H1 (cell line): ENCODE measurements at regions not wholly inside any gene's neighbourhood (a gene's known extent, or its start where the extent isn't known, plus 50 kb on each side); places are given as distances from the start of the nearest gene placed in this dataset.

Experiments
- CTCF ChIA-PET: fragments of 300-600 bp; sonication (Branson Sonifier 250); formaldehyde crosslinking; loops from one replicate; lab custom pipeline; 2021; ENCODE audit not compliant: partially characterized antibody; lab: Charles Lee
- POLR2A ChIA-PET: fragments of 300-600 bp; sonication (Branson Sonifier 250); formaldehyde crosslinking; loops from one replicate; lab custom pipeline; 2021; ENCODE audit warnings: inconsistent platforms; ENCODE audit not compliant: partially characterized antibody; lab: Charles Lee
- DNase-seq, 2 experiments: peaks; one replicate each; pipeline versions ENCODE4 v3.0.0 to v3.0.0-alpha.2; 2010 to 2022; ENCODE audit warnings: low spot score in 2 of 2, low read depth in 1 of 2, mixed read lengths in 1 of 2
- FAIRE-seq: peaks from 2 replicates; lab custom pipeline; 2011; peaks lifted over from hg19 to GRCh38; lab: Jason Lieb, UNC
- H2AFZ ChIP-seq: 2 replicates; pipeline ENCODE4 v1.8.1; 2012; ENCODE audit warnings: low read length, inconsistent platforms
- H2AK5ac ChIP-seq: 2 replicates; pipeline ENCODE4 v1.6.1; 2013; ENCODE audit warnings: low read depth, low read length
- H2BK120ac ChIP-seq: replicated peaks from 2 replicates; pipeline ENCODE3; 2013; ENCODE audit warnings: low read depth, low read length, inconsistent platforms
- H2BK12ac ChIP-seq: 2 replicates; pipeline ENCODE4 v1.6.1; 2013; ENCODE audit warnings: low read depth, low read length
- H2BK15ac ChIP-seq: 2 replicates; pipeline ENCODE4 v1.6.1; 2013; ENCODE audit warnings: low read length
- H2BK20ac ChIP-seq: 2 replicates; pipeline ENCODE4 v1.6.1; 2013; ENCODE audit warnings: low read length
- H2BK5ac ChIP-seq: 2 replicates; pipeline ENCODE4 v1.6.1; 2013; ENCODE audit warnings: low read depth, low read length
- H3K14ac ChIP-seq: 2 replicates; pipeline ENCODE4 v1.6.1; 2013; ENCODE audit warnings: inconsistent platforms; ENCODE audit not compliant: insufficient read length
- H3K18ac ChIP-seq: 2 replicates; pipeline ENCODE4 v1.6.1; 2013; ENCODE audit warnings: low read length; ENCODE audit errors: extremely low read depth
- H3K23ac ChIP-seq: 2 replicates; pipeline ENCODE4 v1.6.1; 2013; ENCODE audit warnings: inconsistent platforms; ENCODE audit not compliant: insufficient read length
- H3K23me2 ChIP-seq: 2 replicates; pipeline ENCODE4 v1.6.1; 2013; ENCODE audit warnings: low read depth, low read length
- H3K27ac ChIP-seq: 2 replicates; pipeline ENCODE4 v1.6.1; 2011; ENCODE audit warnings: low read depth, low read length, inconsistent platforms
- H3K27me3 ChIP-seq, 4 experiments: replicated peaks in 1 of 4; 1 replicate in 1 of 4; 2 replicates in 3 of 4; pipeline versions ENCODE4 v1.6.1 to v1.8.1; 2011 to 2013; ENCODE audit warnings: low read length in 3 of 4, mild to moderate bottlenecking in 3 of 4, inconsistent platforms in 2 of 4, mixed read lengths in 2 of 4, moderate library complexity in 1 of 4; ENCODE audit not compliant: control insufficient read depth in 3 of 4, insufficient read depth in 3 of 4; ENCODE audit errors: extremely low read depth in 1 of 4
- H3K36me3 ChIP-seq, 4 experiments: 2 replicates each; pipeline versions ENCODE4 v1.6.1 to v1.8.1; 2011 to 2013; ENCODE audit warnings: mild to moderate bottlenecking in 4 of 4, low read length in 3 of 4, moderate library complexity in 2 of 4, control low read depth in 1 of 4, inconsistent platforms in 1 of 4; ENCODE audit not compliant: insufficient read depth in 4 of 4, control insufficient read depth in 2 of 4
- H3K4ac ChIP-seq: replicated peaks from 2 replicates; pipeline ENCODE3; 2013; ENCODE audit warnings: low read length, low read depth, mixed read lengths, inconsistent platforms; ENCODE audit not compliant: insufficient read length
- H3K4me1 ChIP-seq, 4 experiments: replicated peaks in 1 of 4; 1 replicate in 1 of 4; 2 replicates in 3 of 4; pipeline versions ENCODE4 v1.6.1 to v1.8.1; 2011 to 2013; ENCODE audit warnings: low read length in 3 of 4, inconsistent platforms in 2 of 4, mixed read lengths in 1 of 4; ENCODE audit not compliant: insufficient read depth in 4 of 4, control insufficient read depth in 3 of 4
- H3K4me2 ChIP-seq, 2 experiments: 2 replicates each; pipeline versions ENCODE4 v1.6.1 to v1.8.1; 2011 to 2013; ENCODE audit warnings: low read depth in 2 of 2, low read length in 2 of 2, control low read depth in 1 of 2, inconsistent platforms in 1 of 2, mild to moderate bottlenecking in 1 of 2; ENCODE audit not compliant: insufficient read depth in 1 of 2
- H3K4me3 ChIP-seq, 4 experiments: fragments of 200-600, 300-600 bp in 1 of 4; sonication (generic), shearing (Covaris generic), sonication (Bioruptor Twin) in 1 of 4; 2 replicates each; pipeline versions ENCODE4 v1.5.1 to v1.8.1; 2011 to 2016; ENCODE audit warnings: low read length in 4 of 4, low read depth in 3 of 4, control low read depth in 2 of 4, inconsistent platforms in 2 of 4, mild to moderate bottlenecking in 2 of 4, mixed read lengths in 1 of 4, moderate library complexity in 1 of 4; ENCODE audit not compliant: insufficient read depth in 2 of 4; ENCODE audit errors: extremely low read depth in 1 of 4
- H3K56ac ChIP-seq: replicated peaks from 2 replicates; pipeline ENCODE3; 2013; ENCODE audit warnings: low read depth, mild to moderate bottlenecking, mixed read lengths, low read length, inconsistent platforms; ENCODE audit not compliant: insufficient read length
- H3K79me1 ChIP-seq: 2 replicates; pipeline ENCODE4 v1.6.1; 2013; ENCODE audit warnings: low read depth, low read length, control low read depth
- H3K79me2 ChIP-seq, 2 experiments: 2 replicates each; pipeline versions ENCODE4 v1.6.1 to v1.8.1; 2012 to 2013; ENCODE audit warnings: low read length in 2 of 2, mild to moderate bottlenecking in 2 of 2, inconsistent platforms in 1 of 2; ENCODE audit not compliant: insufficient read depth in 2 of 2, control insufficient read depth in 1 of 2
- H3K9ac ChIP-seq, 4 experiments: replicated peaks in 1 of 4; 1 replicate in 1 of 4; 2 replicates in 3 of 4; pipeline versions ENCODE4 v1.6.1 to v1.8.1; 2011 to 2013; ENCODE audit warnings: low read depth in 3 of 4, low read length in 3 of 4, control low read depth in 2 of 4, mild to moderate bottlenecking in 2 of 4, moderate library complexity in 2 of 4, inconsistent platforms in 1 of 4; ENCODE audit errors: extremely low read depth in 1 of 4
- H3K9me3 ChIP-seq, 2 experiments: 2 replicates each; pipeline versions ENCODE4 v1.6.1 to v1.8.1; 2012 to 2013; ENCODE audit warnings: mild to moderate bottlenecking in 2 of 2, moderate library complexity in 2 of 2, control low read depth in 1 of 2, inconsistent platforms in 1 of 2, low read depth in 1 of 2, low read length in 1 of 2, mixed read lengths in 1 of 2; ENCODE audit not compliant: insufficient read depth in 2 of 2
- H4K20me1 ChIP-seq, 2 experiments: replicated peaks in 1 of 2; 2 replicates each; pipeline versions ENCODE3 to v1.8.1; 2011 to 2013; ENCODE audit warnings: inconsistent platforms in 2 of 2, low read length in 2 of 2, mild to moderate bottlenecking in 1 of 2; ENCODE audit not compliant: insufficient read depth in 2 of 2, control insufficient read depth in 1 of 2
- H4K5ac ChIP-seq: 2 replicates; pipeline ENCODE4 v1.6.1; 2013; ENCODE audit warnings: low read length, low read depth, mixed read lengths, inconsistent platforms; ENCODE audit not compliant: insufficient read length
- H4K8ac ChIP-seq: 2 replicates; pipeline ENCODE4 v1.8.0; 2013; ENCODE audit warnings: mild to moderate bottlenecking, moderate library complexity, low read length, inconsistent platforms; ENCODE audit not compliant: insufficient read depth; ENCODE audit errors: extremely low read depth
- H4K91ac ChIP-seq: replicated peaks from 2 replicates; pipeline ENCODE3; 2013; ENCODE audit warnings: low read length, mixed read lengths, inconsistent platforms; ENCODE audit not compliant: insufficient read length
- ASH2L ChIP-seq: fragments of 200-600, 300-600 bp; sonication (generic); IDR thresholded peaks from one replicate; pipeline ENCODE4 v1.7.1; 2017; ENCODE audit warnings: low read length
- CBX5 ChIP-seq: fragments of 300-800, 300-1000 bp; sonication (generic); IDR thresholded peaks from 2 replicates; pipeline ENCODE4 v1.7.1; 2016; ENCODE audit warnings: antibody characterized with exemption, low read length, low read depth
- CBX8 ChIP-seq: fragments of 300-800, 300-1000 bp; sonication (generic); IDR thresholded peaks from 2 replicates; pipeline ENCODE4 v1.7.1; 2016; ENCODE audit warnings: low read depth, low read length, borderline replicate concordance
- CEBPB ChIP-seq: IDR thresholded peaks from 2 replicates; pipeline ENCODE4 v1.6.1; 2012; ENCODE audit warnings: low read depth, low read length
- CHD2 ChIP-seq: IDR thresholded peaks from 2 replicates; pipeline ENCODE4 v1.6.1; 2012; ENCODE audit warnings: low read length, improper control_type of control experiment
- JUN ChIP-seq: IDR thresholded peaks from 2 replicates; pipeline ENCODE4 v1.6.1; 2011; ENCODE audit warnings: low read depth, mild to moderate bottlenecking, improper control_type of control experiment, low read length
- KDM5A ChIP-seq: fragments of 200-600 bp; IDR thresholded peaks from 2 replicates; pipeline ENCODE4 v1.7.1; 2012; ENCODE audit warnings: mild to moderate bottlenecking, low read length, inconsistent platforms, mixed read lengths
- MAFK ChIP-seq: IDR thresholded peaks from 2 replicates; pipeline ENCODE4 v1.6.1; 2012; ENCODE audit warnings: low read depth, mild to moderate bottlenecking, improper control_type of control experiment, low read length
- NRF1 ChIP-seq: IDR thresholded peaks from 2 replicates; pipeline ENCODE4 v1.6.1; 2011; ENCODE audit warnings: mild to moderate bottlenecking, low read depth, low read length, improper control_type of control experiment
- RNF2 ChIP-seq: fragments of 200-900, 300-1000 bp; sonication (generic); IDR thresholded peaks from 2 replicates; pipeline ENCODE4 v1.7.1; 2016; ENCODE audit warnings: borderline replicate concordance, low read depth, mild to moderate bottlenecking, antibody characterized with exemption, low read length; ENCODE audit not compliant: poor library complexity, severe bottlenecking; ENCODE audit errors: missing control alignments
- SP2 ChIP-seq: IDR thresholded peaks from 2 replicates; pipeline ENCODE4 v1.6.1; 2012; ENCODE audit warnings: mild to moderate bottlenecking, low read length, inconsistent platforms
- WGBS, 2 experiments: shearing (Covaris generic) in 1 of 2; methylation state at CpG; one replicate each; pipeline versions ENCODE4 v1.1.6 to v1.1.7; 2013 to 2015; ENCODE audit warnings: low lambda C conversion rate in 2 of 2, mixed read lengths in 2 of 2, inconsistent platforms in 1 of 2, low coverage in 1 of 2, missing lambda C conversion rate in 1 of 2; ENCODE audit not compliant: insufficient replicate concordance in 2 of 2, insufficient coverage in 1 of 2, insufficient read length in 1 of 2; ENCODE audit errors: extremely low coverage in 1 of 2, missing lambda C conversion rate in 1 of 2; 5-methylcytosine and 5-hydroxymethylcytosine counted together

GRCh38 chr4:156512622-156513021 is 459.0 kb downstream of the PDGFC start:
- Histone ChIP-seq H3K36me3 (no peaks in the 10 kb centered on the region), H3K4me3 (no peak overlapping the region), H3K27me3 (no peaks in the 10 kb centered on the region), H3K79me1 (no peaks in the 10 kb centered on the region), H3K27ac (no peak overlapping the region), H3K9ac (no peak overlapping the region), H3K23ac (no peak overlapping the region), H4K8ac (no peak overlapping the region), H3K4me2 (no peak overlapping the region), H3K18ac (no peak overlapping the region), H4K5ac (no peak overlapping the region), H2AFZ (no peak overlapping the region), H3K9me3 (no peaks in the 10 kb centered on the region), H2AK5ac (no peak overlapping the region), H3K14ac (no peak overlapping the region), H3K4me1 (no peaks in the 10 kb centered on the region; a peak in 1 of 7 replicates), H2BK15ac (no peak overlapping the region), H3K4ac (no peak overlapping the region), H2BK20ac (no peak overlapping the region), H3K79me2 (no peaks in the 10 kb centered on the region), H2BK5ac (no peak overlapping the region), H2BK12ac (no peak overlapping the region), H3K56ac (no peak overlapping the region), H2BK120ac (no peak overlapping the region), H4K20me1 (no peaks in the 10 kb centered on the region), H4K91ac (no peak overlapping the region), H3K23me2 (no peaks in the 10 kb centered on the region)
- WGBS, 2 experiments: 88% methylated on average over 2 of the region's 2 CpGs; no CpG with 5 or more reads in 1 of the 2 experiments
- POLR2A ChIA-PET: no interaction called here
- CTCF ChIA-PET: interaction anchor here (0.6 to 0.7 kb wide), 2 partner anchors 135 to 672 kb away, joined by 3 read pairs; no protein-coding TSS in a partner anchor
- DNase-seq (no peak), FAIRE-seq (no peak)
- no peak for TF ChIP-seq ASH2L
- no peak for TF ChIP-seq KDM5A
- no peak for TF ChIP-seq JUN
- TF ChIP-seq MAFK: no peak
- TF ChIP-seq CBX8: no peak
- no peak for TF ChIP-seq SP2
- TF ChIP-seq CHD2: no peak
- TF ChIP-seq CEBPB: no peak
- TF ChIP-seq CBX5: no peak
- no peak for TF ChIP-seq RNF2
- no peak for TF ChIP-seq NRF1
